Transverse colon (tissue), 4 donors: ENCODE measurements at regions not wholly inside any gene's neighbourhood (a gene's known extent, or its start where the extent isn't known, plus 50 kb on each side); places are given as distances from the start of the nearest gene placed in this dataset.

Source experiments
- POLR2AphosphoS5 ChIP-seq, 3 donors: sonication (generic); formaldehyde crosslinking; IDR thresholded peaks; one replicate each; pipeline ENCODE4 v1.6.1; 2016; ENCODE audit warnings: antibody characterized with exemption in 3 of 3
- TF ChIP-seq, protein P1 (sequence below), 5 experiments: fragments of 200-600 bp in 3 of 5; fragments of 450-650 bp in 2 of 5; sonication (generic) in 3 of 5; IDR thresholded peaks; 1 replicate in 2 of 5; 2 replicates in 3 of 5; pipeline ENCODE4 v1.5.1; 2016 to 2017; ENCODE audit warnings: antibody characterized with exemption in 5 of 5, inconsistent platforms in 3 of 5, mild to moderate bottlenecking in 2 of 5, moderate library complexity in 1 of 5

DNA sequence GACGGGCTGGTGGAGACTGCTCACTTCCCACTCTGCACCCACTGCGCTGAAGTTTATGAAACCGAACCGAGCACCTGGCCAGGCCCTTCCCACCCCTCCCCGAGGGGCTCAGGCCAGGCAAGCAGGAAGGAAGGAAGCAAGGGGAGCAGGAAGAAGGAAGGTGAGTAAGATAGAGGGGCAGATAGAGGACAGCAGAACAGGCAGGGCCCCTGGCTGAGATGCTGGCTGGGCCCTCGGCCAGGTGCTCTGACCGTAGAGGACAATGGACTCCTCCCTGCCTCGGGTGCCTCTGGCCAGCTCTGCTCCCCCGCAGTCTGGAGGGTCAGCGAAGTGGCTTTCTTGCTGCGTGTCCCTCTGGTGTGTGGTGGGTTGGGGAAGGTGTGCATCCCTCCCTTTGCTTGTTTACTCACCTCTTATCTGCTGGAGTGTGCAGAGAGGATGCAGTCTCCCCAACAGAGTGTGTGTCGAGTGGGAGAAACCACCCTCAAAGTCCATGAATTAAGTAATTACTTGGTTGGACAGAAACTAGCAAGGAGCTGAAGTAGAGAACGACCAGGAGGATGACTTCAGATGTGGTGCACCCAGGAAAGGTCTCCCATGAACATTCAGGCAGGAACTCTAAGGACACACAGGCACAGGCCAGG, 82.8 kb upstream of the PPP2R2D start:
- TF ChIP-seq, protein P1, sequence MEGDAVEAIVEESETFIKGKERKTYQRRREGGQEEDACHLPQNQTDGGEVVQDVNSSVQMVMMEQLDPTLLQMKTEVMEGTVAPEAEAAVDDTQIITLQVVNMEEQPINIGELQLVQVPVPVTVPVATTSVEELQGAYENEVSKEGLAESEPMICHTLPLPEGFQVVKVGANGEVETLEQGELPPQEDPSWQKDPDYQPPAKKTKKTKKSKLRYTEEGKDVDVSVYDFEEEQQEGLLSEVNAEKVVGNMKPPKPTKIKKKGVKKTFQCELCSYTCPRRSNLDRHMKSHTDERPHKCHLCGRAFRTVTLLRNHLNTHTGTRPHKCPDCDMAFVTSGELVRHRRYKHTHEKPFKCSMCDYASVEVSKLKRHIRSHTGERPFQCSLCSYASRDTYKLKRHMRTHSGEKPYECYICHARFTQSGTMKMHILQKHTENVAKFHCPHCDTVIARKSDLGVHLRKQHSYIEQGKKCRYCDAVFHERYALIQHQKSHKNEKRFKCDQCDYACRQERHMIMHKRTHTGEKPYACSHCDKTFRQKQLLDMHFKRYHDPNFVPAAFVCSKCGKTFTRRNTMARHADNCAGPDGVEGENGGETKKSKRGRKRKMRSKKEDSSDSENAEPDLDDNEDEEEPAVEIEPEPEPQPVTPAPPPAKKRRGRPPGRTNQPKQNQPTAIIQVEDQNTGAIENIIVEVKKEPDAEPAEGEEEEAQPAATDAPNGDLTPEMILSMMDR (IDR thresholded peaks at IDR 0.05): no peak
- TF ChIP-seq POLR2AphosphoS5 (IDR thresholded peaks at IDR 0.05): no peak
